Jurkat, Clone E6-1 (cell line): ENCODE measurements at regions not wholly inside any gene's neighbourhood (a gene's known extent, or its start where the extent isn't known, plus 50 kb on each side); places are given as distances from the start of the nearest gene placed in this dataset.
"Not testable (repeated sequence)": the region's sequence is repeated elsewhere in the genome, so short reads cannot be mapped to it uniquely, and the experiment has no call there.

Source experiments
- DNase-seq: peaks from one replicate; pipeline ENCODE4 v3.0.0-alpha.2; 2011; ENCODE audit warnings: low read depth, low spot score
- H3K4me3 ChIP-seq: 2 replicates; pipeline ENCODE4 v1.5.1; 2011; ENCODE audit warnings: mild to moderate bottlenecking, low read length, control low read depth, moderate library complexity

- DNase-seq, H3K4me3 ChIP-seq: not testable (repeated sequence)
Observed at GRCh38 chr15:92801056-92801773, 98.9 kb upstream of the CHD2 start.

- no peak overlapping the region for H3K4me3 ChIP-seq
- no peak for DNase-seq
Observed at GRCh38 chr15:92801774-92802464, 98.2 kb upstream of the CHD2 start.

- no peak for DNase-seq
- H3K4me3 ChIP-seq = no peak overlapping the region
Observed at GRCh38 chr15:92803536-92803851, 96.6 kb upstream of the CHD2 start.

- no peak for DNase-seq
Observed at GRCh38 chr15:92803852-92804609, 96.1 kb upstream of the CHD2 start.

GRCh38 chr15:92804610-92804936 lies 95.6 kb upstream of the CHD2 start:
- not testable (repeated sequence) for DNase-seq, H3K4me3 ChIP-seq

More at GRCh38 chr15:92803852-92804609, 96.1 kb upstream of the CHD2 start:
- no peak overlapping the region for H3K4me3 ChIP-seq

GRCh38 chr15:92805080-92805690 lies 94.9 kb upstream of the CHD2 start:
- DNase-seq = no peak
- no peak overlapping the region for H3K4me3 ChIP-seq

- H3K4me3 ChIP-seq, DNase-seq: not testable (repeated sequence)
Observed at GRCh38 chr15:92806171-92806570, 94.0 kb upstream of the CHD2 start.

GRCh38 chr15:92806763-92807162 lies 93.4 kb upstream of the CHD2 start:
- no peak overlapping the region for H3K4me3 ChIP-seq
- DNase-seq = no peak

- no peak for DNase-seq
- H3K4me3 ChIP-seq = peak overlapping the region; percentile 76
Observed at GRCh38 chr15:92807971-92808571, 92.1 kb upstream of the CHD2 start.

GRCh38 chr15:92808598-92809063 lies 91.5 kb upstream of the CHD2 start:
- H3K4me3 ChIP-seq = peak overlapping the region; percentile 76
- DNase-seq = no peak

- DNase-seq = peak; percentile 95
- peak overlapping the region; percentile 76 for H3K4me3 ChIP-seq
Observed at GRCh38 chr15:92809064-92809879, 90.9 kb upstream of the CHD2 start.

GRCh38 chr15:92809880-92810361 lies 90.2 kb upstream of the CHD2 start:
- peak overlapping the region; percentile 70 for H3K4me3 ChIP-seq
- DNase-seq = no peak

GRCh38 chr15:92810418-92811138 lies 89.5 kb upstream of the CHD2 start:
- DNase-seq = no peak

GRCh38 chr15:92811148-92811913 lies 88.8 kb upstream of the CHD2 start:
- DNase-seq = no peak
- no peak overlapping the region for H3K4me3 ChIP-seq

More at GRCh38 chr15:92810418-92811138, 89.5 kb upstream of the CHD2 start:
- H3K4me3 ChIP-seq = no peak overlapping the region

- H3K4me3 ChIP-seq = no peak overlapping the region
- no peak for DNase-seq
Observed at GRCh38 chr15:92812271-92812670, 87.9 kb upstream of the CHD2 start.

GRCh38 chr15:92813485-92813884 lies 86.6 kb upstream of the CHD2 start:
- DNase-seq = peak; percentile 75
- no peak overlapping the region for H3K4me3 ChIP-seq

- no peak overlapping the region for H3K4me3 ChIP-seq
- no peak for DNase-seq
Observed at GRCh38 chr15:92817339-92817886, 82.7 kb upstream of the CHD2 start.
